ENCODE measurements at regions not wholly inside any gene's neighbourhood (a gene's known extent, or its start where the extent isn't known, plus 50 kb on each side); places are given as distances from the start of the nearest gene placed in this dataset.

- Histone ChIP-seq H3K9me3 (ENCODE audit: control insufficient read depth in 1 of 2, insufficient read depth in 1 of 2, low read depth in 1 of 2, low read length in 2 of 2) (no peaks in the 10 kb centered on the region), H3K79me2 (ENCODE audit: insufficient read depth, low read length) (no peaks in the 10 kb centered on the region), H3K36me3 (ENCODE audit: control insufficient read depth in 1 of 2, insufficient read depth in 2 of 2, low read length in 2 of 2) (no peaks in the 10 kb centered on the region), H3K4me1 (ENCODE audit: control insufficient read depth in 1 of 2, insufficient read depth in 2 of 2, low read length in 2 of 2) (no peaks in the 10 kb centered on the region), H3K4me3 (replicated peaks in 1 of 2; ENCODE audit: low read depth in 1 of 2, low read length in 2 of 2) (no peak overlapping the region), H4K20me1 (ENCODE audit: insufficient read depth) (no peaks in the 10 kb centered on the region), H3K27me3 (ENCODE audit: insufficient read depth, low read length) (no peaks in the 10 kb centered on the region), H3K9me2 (ENCODE audit: insufficient read depth) (no peaks in the 10 kb centered on the region), H3K27ac (ENCODE audit: low read depth, low read length) (no peak overlapping the region), H3K9ac (ENCODE audit: low read length) (no peak overlapping the region), H2AFZ (ENCODE audit: low read depth, low read length, poor library complexity, severe bottlenecking) (no peak overlapping the region), H3K4me2 (ENCODE audit: low read length) (no peak overlapping the region)
- ChIA-PET CTCF (no interaction called here), RAD21 (ENCODE audit: low non-redundant PET in 1 of 2, low total read pairs in 2 of 2, uncharacterized antibody in 2 of 2, unreplicated experiment in 2 of 2) (no interaction called here), POLR2A (no interaction called here)
- no TSS peak for BruUV-seq (replicated peaks)
- intact Hi-C loops (cut with micrococcal nuclease), result no loop called here
- DNase-seq (ENCODE audit: low read depth, low spot score), result no peak
- ATAC-seq, result no peak
- TF ChIP-seq POLR2AphosphoS5 (IDR thresholded peaks at IDR 0.05; ENCODE audit: low read depth, low read length) (no peak), ZNF274 (IDR thresholded peaks at IDR 0.05; ENCODE audit: low read depth, low read length) (no peak), ATF3 (IDR thresholded peaks at IDR 0.05) (no peak), EZH2 (IDR thresholded peaks at IDR 0.05) (no peak), TCF7L2 (IDR thresholded peaks at IDR 0.05; ENCODE audit: borderline replicate concordance, extremely low read depth, insufficient read depth, insufficient read length) (no peak), ZFX (IDR thresholded peaks at IDR 0.05) (no peak), EGR1 (IDR thresholded peaks at IDR 0.05; ENCODE audit: low read depth) (no peak), REST (IDR thresholded peaks at IDR 0.05; ENCODE audit: low read depth) (no peak), YY1 (IDR thresholded peaks at IDR 0.05; ENCODE audit: extremely low read depth, insufficient replicate concordance, low read depth, low read length) (no peak), POLR2A (IDR thresholded peaks at IDR 0.05; ENCODE audit: borderline replicate concordance, extremely low read depth, insufficient read depth, insufficient read length) (no peak)
Measured at GRCh38 chr13:46476174-46476573, 76.8 kb upstream of the LRCH1 start.

Measured in HCT116 (cell line).